H9 (cell line): ENCODE measurements at regions not wholly inside any gene's neighbourhood (a gene's known extent, or its start where the extent isn't known, plus 50 kb on each side); places are given as distances from the start of the nearest gene placed in this dataset.

Experiments used
- DNase-seq: peaks from one replicate; pipeline ENCODE4 v3.0.0-alpha.2; 2017
- H2AFZ ChIP-seq: one replicate; pipeline ENCODE4 v1.6.1; 2013; ENCODE audit warnings: mild to moderate bottlenecking, low read length, control low read depth, moderate library complexity
- H2AK5ac ChIP-seq: 2 replicates; pipeline ENCODE4 v1.6.1; 2013; ENCODE audit warnings: low read length, control low read depth, mixed read lengths; ENCODE audit not compliant: insufficient read length
- H2BK120ac ChIP-seq: one replicate; pipeline ENCODE4 v1.6.1; 2013; ENCODE audit warnings: low read depth, mild to moderate bottlenecking, low read length, control low read depth, inconsistent platforms; ENCODE audit not compliant: poor library complexity, severe bottlenecking
- H2BK12ac ChIP-seq: 2 replicates; pipeline ENCODE4 v1.6.1; 2013; ENCODE audit warnings: low read length, control low read depth, mixed read lengths, low read depth; ENCODE audit not compliant: insufficient read length
- H2BK15ac ChIP-seq: 2 replicates; pipeline ENCODE4 v1.6.1; 2013; ENCODE audit warnings: low read depth, low read length, control low read depth
- H2BK20ac ChIP-seq: one replicate; pipeline ENCODE4 v1.6.1; 2013; ENCODE audit warnings: low read depth, mild to moderate bottlenecking, low read length, control low read depth, inconsistent platforms; ENCODE audit not compliant: poor library complexity, severe bottlenecking
- H2BK5ac ChIP-seq: 2 replicates; pipeline ENCODE4 v1.6.1; 2013; ENCODE audit warnings: low read length, control low read depth, mixed read lengths; ENCODE audit not compliant: insufficient read length
- H3K14ac ChIP-seq: 2 replicates; pipeline ENCODE4 v1.6.1; 2013; ENCODE audit warnings: low read length, control low read depth; ENCODE audit not compliant: insufficient read depth
- H3K18ac ChIP-seq: 2 replicates; pipeline ENCODE4 v1.6.1; 2013; ENCODE audit warnings: low read depth, mild to moderate bottlenecking, mixed read lengths, low read length, control low read depth; ENCODE audit not compliant: insufficient read length
- H3K23ac ChIP-seq: 2 replicates; pipeline ENCODE4 v1.6.1; 2013; ENCODE audit warnings: low read length, control low read depth, mixed read lengths, low read depth; ENCODE audit not compliant: insufficient read length
- H3K23me2 ChIP-seq: 2 replicates; pipeline ENCODE4 v1.6.1; 2013; ENCODE audit warnings: low read depth, mild to moderate bottlenecking, mixed read lengths, low read length, control low read depth; ENCODE audit not compliant: insufficient read length, poor library complexity, severe bottlenecking
- H3K27ac ChIP-seq: 2 replicates; pipeline ENCODE4 v1.5.1; 2013; ENCODE audit warnings: low read length, control low read depth, mixed read lengths, low read depth; ENCODE audit not compliant: insufficient read length
- H3K27me3 ChIP-seq: 2 replicates; pipeline ENCODE4 v1.6.1; 2013; ENCODE audit warnings: low read length, control low read depth, inconsistent platforms; ENCODE audit not compliant: insufficient read depth
- H3K4ac ChIP-seq: 2 replicates; pipeline ENCODE4 v1.6.1; 2013; ENCODE audit warnings: low read depth, mild to moderate bottlenecking, control low read depth, inconsistent platforms, low read length, moderate library complexity
- H3K4me1 ChIP-seq: 2 replicates; pipeline ENCODE4 v1.6.1; 2013; ENCODE audit warnings: low read length, control low read depth, inconsistent platforms; ENCODE audit not compliant: insufficient read depth
- H3K4me2 ChIP-seq: 2 replicates; pipeline ENCODE4 v1.6.1; 2013; ENCODE audit warnings: low read length, control low read depth, mixed read lengths; ENCODE audit not compliant: insufficient read length, insufficient read depth
- H3K56ac ChIP-seq: 2 replicates; pipeline ENCODE4 v1.6.1; 2013; ENCODE audit warnings: low read depth, mild to moderate bottlenecking, mixed read lengths, low read length, control low read depth; ENCODE audit not compliant: insufficient read length
- H3K79me1 ChIP-seq: 2 replicates; pipeline ENCODE4 v1.6.1; 2013; ENCODE audit warnings: low read depth, mild to moderate bottlenecking, moderate library complexity, low read length, control low read depth, inconsistent platforms; ENCODE audit not compliant: insufficient read depth, poor library complexity, severe bottlenecking
- H3K79me2 ChIP-seq: 2 replicates; pipeline ENCODE4 v1.6.1; 2013; ENCODE audit warnings: low read length, control low read depth, inconsistent platforms; ENCODE audit not compliant: insufficient read depth
- H3K9ac ChIP-seq: 2 replicates; pipeline ENCODE4 v1.6.1; 2013; ENCODE audit warnings: low read length, control low read depth, mixed read lengths; ENCODE audit not compliant: insufficient read length; ENCODE audit errors: extremely low read depth
- H3K9me3 ChIP-seq: one replicate; pipeline ENCODE4 v1.6.1; 2013; ENCODE audit warnings: low read depth, low read length, inconsistent platforms; ENCODE audit not compliant: control insufficient read depth
- H3T11ph ChIP-seq: one replicate; pipeline ENCODE4 v1.6.1; 2013; ENCODE audit warnings: mild to moderate bottlenecking, low read length, control low read depth, inconsistent platforms
- H4K20me1 ChIP-seq: one replicate; pipeline ENCODE4 v1.6.1; 2013; ENCODE audit not compliant: control insufficient read depth, insufficient read length, insufficient read depth
- H4K5ac ChIP-seq: 2 replicates; pipeline ENCODE4 v1.6.1; 2013; ENCODE audit warnings: low read depth, mild to moderate bottlenecking, mixed read lengths, low read length, control low read depth; ENCODE audit not compliant: insufficient read length
- H4K8ac ChIP-seq: replicated peaks from 2 replicates; pipeline ENCODE4 v1.6.1; 2013; ENCODE audit warnings: low read length, control low read depth, mixed read lengths, low read depth; ENCODE audit not compliant: insufficient read length
- H4K91ac ChIP-seq: 2 replicates; pipeline ENCODE4 v1.6.1; 2013; ENCODE audit warnings: low read depth, mild to moderate bottlenecking, moderate library complexity, mixed read lengths, low read length, control low read depth; ENCODE audit not compliant: insufficient read length
- H3K27ac Mint-ChIP-seq, 3 experiments: 2 replicates in 2 of 3; 3 replicates in 1 of 3; pipeline ENCODE4 v1.8.0; 2020 to 2021; ENCODE audit warnings: mixed read lengths in 3 of 3, mild to moderate bottlenecking in 1 of 3, moderate library complexity in 1 of 3
- H3K27me3 Mint-ChIP-seq: 2 replicates; pipeline ENCODE4 v1.8.0; 2021; ENCODE audit warnings: low read depth, mild to moderate bottlenecking, moderate library complexity, mixed read lengths
- H3K36me3 Mint-ChIP-seq, 3 experiments: 2 replicates in 2 of 3; 3 replicates in 1 of 3; pipeline ENCODE4 v1.8.0; 2020 to 2021; ENCODE audit warnings: low read depth in 3 of 3, mixed read lengths in 3 of 3; ENCODE audit not compliant: insufficient read depth in 1 of 3
- H3K4me1 Mint-ChIP-seq, 2 experiments: 2 replicates each; pipeline ENCODE4 v1.8.0; 2020; ENCODE audit warnings: mixed read lengths in 2 of 2
- H3K4me3 Mint-ChIP-seq, 2 experiments: 2 replicates in 1 of 2; 3 replicates in 1 of 2; pipeline ENCODE4 v1.8.0; 2020 to 2021; ENCODE audit warnings: mild to moderate bottlenecking in 2 of 2, mixed read lengths in 2 of 2, moderate library complexity in 1 of 2
- H3K9me3 Mint-ChIP-seq, 2 experiments: 2 replicates in 1 of 2; 3 replicates in 1 of 2; pipeline ENCODE4 v1.8.0; 2020; ENCODE audit warnings: mild to moderate bottlenecking in 2 of 2, mixed read lengths in 2 of 2, moderate library complexity in 1 of 2
- WGBS: extraction: QIAGEN DNeasy Blood & Tissue Kit; methylation state at CpG from one replicate; pipeline ENCODE4 v1.1.7; 2013; ENCODE audit warnings: missing lambda C conversion rate, low lambda C conversion rate, mixed read lengths; ENCODE audit not compliant: insufficient read length; ENCODE audit errors: extremely low coverage; 5-methylcytosine and 5-hydroxymethylcytosine counted together
- TF ChIP-seq, protein P1 (sequence below): fragments of 200-600 bp; sonication (generic); conservative IDR thresholded peaks from 3 replicates; pipeline ENCODE4 v1.8.0; 2021; ENCODE audit warnings: antibody characterized with exemption, mild to moderate bottlenecking

GRCh38 chr2:67867735-67868134 is 195.1 kb downstream of the C1D start:
- no peaks in the 10 kb centered on the region for H3K23me2 ChIP-seq
- H3K79me2 ChIP-seq = no peaks in the 10 kb centered on the region
- H3K27ac ChIP-seq = no peak overlapping the region
- H3K4me1 ChIP-seq = no peaks in the 10 kb centered on the region
- Mint-ChIP-seq H3K27me3 (peaks cover 8% of the 10 kb centered on the region), H3K4me1 (peaks cover 15 to 16% of the 10 kb centered on the region in 2 experiments), H3K4me3 (no peak overlapping the region), H3K9me3 (no peaks in the 10 kb centered on the region), H3K36me3 (no peaks in the 10 kb centered on the region), H3K27ac (no peak overlapping the region)
- no peak overlapping the region for H4K5ac ChIP-seq
- H2AK5ac ChIP-seq = no peak overlapping the region
- no peak for DNase-seq
- H4K91ac ChIP-seq = no peak overlapping the region
- H3K9ac ChIP-seq = no peak overlapping the region
- H2BK15ac ChIP-seq = no peak overlapping the region
- no peak overlapping the region for H4K8ac ChIP-seq
- no peak overlapping the region for H3K18ac ChIP-seq
- H3T11ph ChIP-seq = no peak overlapping the region
- no peak overlapping the region for H3K56ac ChIP-seq
- H3K23ac ChIP-seq = no peak overlapping the region
- no peak overlapping the region for H2BK12ac ChIP-seq
- H3K4me2 ChIP-seq = no peak overlapping the region
- H2BK120ac ChIP-seq = no peak overlapping the region
- WGBS = no CpG with 5 or more reads among the region's 5 CpGs
- no peak overlapping the region for H2BK5ac ChIP-seq
- H4K20me1 ChIP-seq = no peaks in the 10 kb centered on the region
- H3K4ac ChIP-seq = no peak overlapping the region
- H3K79me1 ChIP-seq = no peaks in the 10 kb centered on the region
- no peak overlapping the region for H2BK20ac ChIP-seq
- no peaks in the 10 kb centered on the region for H3K27me3 ChIP-seq
- TF ChIP-seq, protein P1, sequence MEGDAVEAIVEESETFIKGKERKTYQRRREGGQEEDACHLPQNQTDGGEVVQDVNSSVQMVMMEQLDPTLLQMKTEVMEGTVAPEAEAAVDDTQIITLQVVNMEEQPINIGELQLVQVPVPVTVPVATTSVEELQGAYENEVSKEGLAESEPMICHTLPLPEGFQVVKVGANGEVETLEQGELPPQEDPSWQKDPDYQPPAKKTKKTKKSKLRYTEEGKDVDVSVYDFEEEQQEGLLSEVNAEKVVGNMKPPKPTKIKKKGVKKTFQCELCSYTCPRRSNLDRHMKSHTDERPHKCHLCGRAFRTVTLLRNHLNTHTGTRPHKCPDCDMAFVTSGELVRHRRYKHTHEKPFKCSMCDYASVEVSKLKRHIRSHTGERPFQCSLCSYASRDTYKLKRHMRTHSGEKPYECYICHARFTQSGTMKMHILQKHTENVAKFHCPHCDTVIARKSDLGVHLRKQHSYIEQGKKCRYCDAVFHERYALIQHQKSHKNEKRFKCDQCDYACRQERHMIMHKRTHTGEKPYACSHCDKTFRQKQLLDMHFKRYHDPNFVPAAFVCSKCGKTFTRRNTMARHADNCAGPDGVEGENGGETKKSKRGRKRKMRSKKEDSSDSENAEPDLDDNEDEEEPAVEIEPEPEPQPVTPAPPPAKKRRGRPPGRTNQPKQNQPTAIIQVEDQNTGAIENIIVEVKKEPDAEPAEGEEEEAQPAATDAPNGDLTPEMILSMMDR = no peak
- H2AFZ ChIP-seq = no peak overlapping the region
- no peak overlapping the region for H3K14ac ChIP-seq
- no peaks in the 10 kb centered on the region for H3K9me3 ChIP-seq
